ENCODE measurements at regions not wholly inside any gene's neighbourhood (a gene's known extent, or its start where the extent isn't known, plus 50 kb on each side); places are given as distances from the start of the nearest gene placed in this dataset.
A peak's percentile ranks its signal among the peaks of the same experiment; 100 is the strongest.

DNA sequence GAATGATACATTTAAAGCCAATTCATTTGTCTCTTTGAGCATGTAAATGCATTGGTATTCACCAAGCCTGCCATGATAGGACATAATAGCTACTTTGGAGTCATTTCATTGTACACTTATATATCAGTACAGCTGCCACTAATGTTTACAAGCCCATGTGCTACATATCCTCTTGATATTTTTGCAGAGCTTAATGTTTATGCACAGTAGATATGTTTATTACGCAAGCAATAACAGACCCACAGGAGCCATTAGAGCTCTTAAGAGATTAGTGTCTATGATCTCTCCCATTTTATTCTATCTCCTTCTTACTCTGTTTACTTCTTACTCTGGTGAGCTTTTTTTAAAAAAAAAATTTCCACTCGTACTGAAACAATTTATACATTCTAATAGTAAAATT is 1132.1 kb upstream of the ZEB2 start:
- no peaks in the 10 kb centered on the region for H3K36me3 ChIP-seq (replicated peaks; ENCODE audit: control insufficient read depth, insufficient read depth, low read length)
- DNase-seq: no peak
- no peak overlapping the region for H3K4me3 ChIP-seq (ENCODE audit: insufficient read depth, low read depth, low read length)
- no peaks in the 10 kb centered on the region for H3K27me3 ChIP-seq (ENCODE audit: control insufficient read depth, insufficient read depth, low read length)

DNA sequence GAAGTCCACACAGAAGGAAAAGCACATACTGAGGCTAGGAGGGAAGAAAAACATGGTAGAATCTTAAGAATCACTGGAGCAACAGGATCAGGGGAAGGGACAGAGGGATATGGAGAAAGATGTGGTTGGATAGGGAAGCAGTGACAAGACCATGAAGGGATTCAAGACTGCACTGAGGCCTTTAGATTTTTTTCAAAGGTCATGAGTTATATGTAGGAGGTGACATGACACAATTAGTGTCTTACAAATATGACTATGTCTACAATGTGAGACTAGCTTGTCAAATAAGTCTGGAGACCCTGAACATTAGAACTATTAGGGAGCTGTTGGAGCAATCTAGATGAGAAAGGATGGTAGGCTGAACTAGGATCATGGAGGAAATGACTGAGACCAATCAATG is 1130.3 kb upstream of the ZEB2 start:
- Histone ChIP-seq H3K4me3 (ENCODE audit: insufficient read depth, low read depth, low read length) (no peak overlapping the region), H3K27me3 (ENCODE audit: control insufficient read depth, insufficient read depth, low read length) (no peaks in the 10 kb centered on the region), H3K36me3 (replicated peaks; ENCODE audit: control insufficient read depth, insufficient read depth, low read length) (no peaks in the 10 kb centered on the region)
- no peak for DNase-seq

DNA sequence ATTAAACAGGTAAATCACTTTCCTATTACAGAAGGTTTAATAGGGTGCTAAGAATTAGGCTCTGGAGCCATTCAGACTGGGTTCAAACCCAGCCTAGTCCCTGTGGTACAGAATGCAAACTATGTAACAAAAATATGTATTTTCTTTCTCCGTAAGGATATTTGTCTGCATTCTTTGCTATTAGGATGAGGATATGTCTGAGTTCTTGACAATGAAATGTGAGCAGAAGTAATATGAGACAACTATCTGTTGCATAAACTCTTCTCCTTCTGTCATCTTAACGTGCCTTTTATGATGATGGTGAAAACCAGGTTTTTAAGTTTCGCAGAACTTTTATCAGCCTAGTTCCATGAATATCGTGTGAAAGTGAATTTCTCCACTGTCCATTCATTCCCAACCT is 1129.1 kb upstream of the ZEB2 start:
- H3K27me3 ChIP-seq (ENCODE audit: control insufficient read depth, insufficient read depth, low read length): no peaks in the 10 kb centered on the region
- DNase-seq: no peak
- H3K4me3 ChIP-seq (ENCODE audit: insufficient read depth, low read depth, low read length): no peak overlapping the region
- H3K36me3 ChIP-seq (replicated peaks; ENCODE audit: control insufficient read depth, insufficient read depth, low read length): no peaks in the 10 kb centered on the region

DNA sequence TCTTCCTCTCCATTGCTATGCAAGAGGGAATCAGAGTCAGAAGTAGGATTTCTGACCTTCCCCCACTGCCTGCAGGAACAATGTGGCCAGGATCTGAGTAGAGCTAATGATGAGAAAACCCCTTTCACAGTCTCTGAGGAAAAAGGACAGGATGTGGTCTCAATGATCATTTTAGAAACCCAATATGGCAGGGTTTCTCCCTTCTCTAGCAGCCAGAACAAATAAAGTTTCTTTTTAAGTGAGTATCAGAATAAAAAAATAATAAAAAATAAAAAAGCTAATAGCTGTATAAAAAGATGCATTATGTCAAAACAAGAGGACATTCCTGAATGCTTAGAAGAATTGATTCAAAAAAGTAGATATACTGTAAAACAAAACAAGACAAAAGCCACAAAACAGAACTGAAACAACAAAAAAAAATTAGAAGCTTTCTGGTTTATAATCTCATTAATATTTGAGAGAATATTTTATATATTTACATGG is 1124.9 kb upstream of the ZEB2 start:
- DNase-seq: peak; percentile 1
- Histone ChIP-seq H3K27me3 (ENCODE audit: control insufficient read depth, insufficient read depth, low read length) (no peaks in the 10 kb centered on the region), H3K36me3 (replicated peaks; ENCODE audit: control insufficient read depth, insufficient read depth, low read length) (no peaks in the 10 kb centered on the region)

DNA sequence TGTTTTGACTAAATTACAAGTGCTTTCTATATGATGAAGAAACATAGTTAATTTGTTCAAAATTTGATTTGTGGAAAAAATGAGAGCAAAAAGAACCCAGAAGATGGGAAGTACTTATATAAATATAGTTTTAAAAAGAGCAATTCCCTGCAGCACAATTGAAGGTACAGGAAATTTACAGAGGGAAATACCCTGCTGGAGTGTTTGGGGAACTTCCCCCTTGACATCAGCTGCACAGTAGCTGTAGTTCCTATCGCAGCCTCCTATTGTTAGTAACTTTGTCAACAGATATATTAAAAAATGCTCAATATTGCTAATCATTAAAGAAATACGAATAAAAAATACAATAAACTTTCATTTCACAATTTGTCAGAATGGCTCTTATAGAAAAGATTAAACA is 1118.8 kb upstream of the ZEB2 start:
- Histone ChIP-seq H3K36me3 (replicated peaks; ENCODE audit: control insufficient read depth, insufficient read depth, low read length) (no peaks in the 10 kb centered on the region), H3K4me3 (ENCODE audit: insufficient read depth, low read depth, low read length) (no peak overlapping the region), H3K27me3 (ENCODE audit: control insufficient read depth, insufficient read depth, low read length) (no peaks in the 10 kb centered on the region)
- no peak for DNase-seq

More for the DNA sequence above, 1124.9 kb upstream of the ZEB2 start:
- H3K4me3 ChIP-seq (ENCODE audit: insufficient read depth, low read depth, low read length): no peak overlapping the region

DNA sequence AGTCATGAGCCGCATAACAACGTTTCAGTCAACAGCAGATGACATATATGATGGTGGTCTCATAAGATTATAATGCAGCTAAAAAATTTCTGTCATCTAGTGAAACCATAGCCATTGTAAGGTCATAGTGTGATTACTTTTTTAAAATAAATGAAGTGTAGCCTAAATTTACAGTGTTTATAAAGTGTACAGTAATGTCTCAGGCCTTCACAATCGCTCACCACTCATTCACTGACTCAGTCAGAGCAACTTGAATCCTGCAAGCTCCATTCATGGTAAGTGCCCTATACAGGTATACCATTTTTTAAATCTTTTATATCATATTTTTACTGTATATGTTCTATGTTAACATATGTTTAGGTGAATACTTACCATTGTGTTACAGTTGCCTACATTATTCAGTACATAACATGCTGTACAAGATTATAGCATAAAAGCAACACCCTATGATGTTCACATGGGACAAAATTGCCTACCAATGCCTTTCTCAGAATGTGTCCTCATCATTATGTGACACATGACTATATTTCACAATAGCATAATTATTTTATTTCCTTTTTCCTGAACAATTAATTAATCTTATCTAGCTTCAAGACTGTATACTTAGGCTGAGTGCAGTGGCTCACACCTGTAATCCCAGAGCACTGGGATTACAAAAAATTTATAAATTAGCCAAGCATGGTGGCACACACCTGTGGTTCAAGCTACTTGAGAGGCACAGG is 1115.9 kb upstream of the ZEB2 start:
- Histone ChIP-seq H3K4me3 (ENCODE audit: insufficient read depth, low read depth, low read length) (no peak overlapping the region), H3K36me3 (replicated peaks; ENCODE audit: control insufficient read depth, insufficient read depth, low read length) (no peaks in the 10 kb centered on the region), H3K27me3 (ENCODE audit: control insufficient read depth, insufficient read depth, low read length) (no peaks in the 10 kb centered on the region)
- no peak for DNase-seq

DNA sequence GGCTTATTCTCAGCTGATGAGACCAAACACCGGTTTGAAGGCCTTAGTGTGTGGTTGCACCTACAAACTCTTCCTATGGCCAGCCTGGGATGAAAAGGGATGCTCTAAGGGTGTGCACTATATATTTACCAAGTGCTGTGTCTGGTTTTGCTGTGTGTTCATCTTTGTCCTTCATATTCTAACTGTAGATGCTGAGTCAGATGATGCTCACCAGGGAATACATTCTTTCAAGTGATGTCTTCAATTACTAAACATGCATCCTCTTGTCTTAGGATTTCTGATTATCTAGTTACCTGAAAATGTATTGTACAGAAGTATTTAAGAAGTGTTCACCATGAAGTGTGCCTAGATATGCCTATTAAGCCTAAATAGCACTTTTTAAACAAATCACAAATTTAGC is 1111.6 kb upstream of the ZEB2 start:
- Histone ChIP-seq H3K36me3 (replicated peaks; ENCODE audit: control insufficient read depth, insufficient read depth, low read length) (no peaks in the 10 kb centered on the region), H3K27me3 (ENCODE audit: control insufficient read depth, insufficient read depth, low read length) (no peaks in the 10 kb centered on the region), H3K4me3 (ENCODE audit: insufficient read depth, low read depth, low read length) (no peak overlapping the region)
- DNase-seq: no peak

DNA sequence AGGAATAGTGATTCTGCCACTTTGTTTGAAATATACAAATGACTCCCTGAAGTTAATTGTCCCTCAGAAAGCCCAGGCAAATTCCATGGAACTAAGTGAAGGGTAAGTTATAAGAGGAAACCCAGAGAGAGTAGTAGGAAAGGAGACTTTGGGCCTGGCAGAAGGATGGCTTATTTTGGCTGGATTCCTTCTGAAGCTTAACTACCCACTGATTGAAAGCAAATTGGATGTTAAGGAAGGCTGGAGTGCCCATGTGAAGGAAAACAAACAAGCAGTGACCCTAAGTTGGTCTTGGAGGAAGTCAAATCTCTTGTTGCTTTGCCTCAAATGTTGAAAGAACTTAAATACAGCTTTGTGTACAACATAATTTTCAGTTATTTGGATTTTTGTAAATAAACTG is 1106.4 kb upstream of the ZEB2 start:
- H3K36me3 ChIP-seq (replicated peaks; ENCODE audit: control insufficient read depth, insufficient read depth, low read length): no peaks in the 10 kb centered on the region
- no peak for DNase-seq
- no peak overlapping the region for H3K4me3 ChIP-seq (ENCODE audit: insufficient read depth, low read depth, low read length)
- no peaks in the 10 kb centered on the region for H3K27me3 ChIP-seq (ENCODE audit: control insufficient read depth, insufficient read depth, low read length)

DNA sequence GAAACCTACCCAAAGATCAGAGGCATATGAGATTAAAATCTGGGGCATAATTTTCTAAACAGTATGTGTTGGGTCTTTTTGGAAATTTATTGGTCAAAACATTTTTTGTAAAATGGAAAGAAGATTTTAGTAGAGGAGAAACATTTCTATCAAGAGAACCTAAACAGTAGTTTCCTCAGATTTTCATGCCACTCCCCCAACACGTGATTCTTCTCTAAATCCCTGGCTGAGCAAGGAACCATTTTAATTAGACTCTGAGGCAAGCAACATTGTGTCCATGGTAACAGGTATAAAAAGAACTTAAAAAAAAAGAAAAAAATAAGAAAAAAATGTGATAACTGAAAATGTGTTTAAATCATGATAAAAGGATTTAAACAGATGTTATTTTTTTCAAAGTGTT is 1105.2 kb upstream of the ZEB2 start:
- Histone ChIP-seq H3K4me3 (ENCODE audit: insufficient read depth, low read depth, low read length) (no peak overlapping the region), H3K27me3 (ENCODE audit: control insufficient read depth, insufficient read depth, low read length) (no peaks in the 10 kb centered on the region), H3K36me3 (replicated peaks; ENCODE audit: control insufficient read depth, insufficient read depth, low read length) (no peaks in the 10 kb centered on the region)
- no peak for DNase-seq

DNA sequence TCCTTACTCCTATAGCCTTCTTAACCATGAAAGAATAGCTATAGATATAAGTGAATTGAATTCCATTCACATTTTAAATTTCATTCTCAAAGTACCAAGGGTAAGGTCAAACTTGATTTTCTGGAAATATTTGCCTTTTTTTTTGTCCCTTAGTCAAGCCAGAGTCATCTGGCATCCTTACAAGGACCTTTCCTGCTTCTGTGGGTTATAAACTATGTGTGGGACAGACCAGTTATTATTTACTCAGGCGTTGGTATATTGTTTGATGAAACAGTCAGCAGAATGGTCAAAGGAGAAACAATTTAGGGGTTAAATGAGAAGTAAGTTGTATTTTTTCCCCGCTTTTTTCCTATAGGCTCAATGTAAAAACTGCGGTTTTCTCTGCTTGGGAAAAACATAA is 1103.2 kb upstream of the ZEB2 start:
- no peaks in the 10 kb centered on the region for H3K27me3 ChIP-seq (ENCODE audit: control insufficient read depth, insufficient read depth, low read length)
- no peak for DNase-seq
- H3K4me3 ChIP-seq (ENCODE audit: insufficient read depth, low read depth, low read length): no peak overlapping the region
- H3K36me3 ChIP-seq (replicated peaks; ENCODE audit: control insufficient read depth, insufficient read depth, low read length): no peaks in the 10 kb centered on the region

DNA sequence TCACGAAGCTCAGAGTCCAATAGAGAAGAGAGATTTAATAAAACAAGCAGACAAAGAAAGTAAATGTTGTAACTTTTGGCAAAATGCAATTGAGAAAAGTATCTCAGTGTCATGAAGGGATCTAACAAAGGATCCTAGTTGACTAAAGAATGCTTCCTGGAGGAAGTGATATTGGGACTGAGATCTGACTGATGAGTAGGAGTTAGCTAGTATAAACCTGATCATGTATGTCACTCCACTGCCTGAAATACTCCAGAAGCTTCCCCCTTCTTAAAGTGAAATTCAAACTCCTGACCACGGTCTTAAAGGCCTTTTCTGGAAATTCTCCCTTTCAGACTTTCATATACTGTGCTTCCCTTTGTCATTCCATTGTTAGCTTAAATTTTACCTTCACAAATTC is 1102.4 kb upstream of the ZEB2 start:
- Histone ChIP-seq H3K36me3 (replicated peaks; ENCODE audit: control insufficient read depth, insufficient read depth, low read length) (no peaks in the 10 kb centered on the region), H3K27me3 (ENCODE audit: control insufficient read depth, insufficient read depth, low read length) (no peaks in the 10 kb centered on the region), H3K4me3 (ENCODE audit: insufficient read depth, low read depth, low read length) (no peak overlapping the region)
- DNase-seq: no peak

DNA sequence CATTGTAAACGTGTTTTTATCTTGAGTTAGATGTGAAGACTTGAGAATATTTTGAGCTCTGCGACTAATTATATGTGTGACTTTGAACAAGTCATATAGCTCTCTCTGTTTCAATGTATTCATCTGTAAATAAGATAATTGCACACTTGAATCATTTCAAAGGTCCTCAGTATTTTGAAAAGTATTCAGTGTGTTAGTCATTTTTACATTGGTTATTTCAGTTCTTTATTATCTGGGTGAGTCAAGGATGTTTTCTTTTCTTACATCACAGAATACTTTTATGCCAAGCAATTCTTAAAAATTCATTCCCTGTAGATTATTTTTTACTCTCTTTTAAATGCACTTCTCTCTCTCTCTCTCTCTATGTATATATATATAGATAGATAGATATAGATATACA is 1098.0 kb upstream of the ZEB2 start:
- H3K4me3 ChIP-seq (ENCODE audit: insufficient read depth, low read depth, low read length): no peak overlapping the region
- H3K36me3 ChIP-seq (replicated peaks; ENCODE audit: control insufficient read depth, insufficient read depth, low read length): no peaks in the 10 kb centered on the region
- no peaks in the 10 kb centered on the region for H3K27me3 ChIP-seq (ENCODE audit: control insufficient read depth, insufficient read depth, low read length)
- no peak for DNase-seq

DNA sequence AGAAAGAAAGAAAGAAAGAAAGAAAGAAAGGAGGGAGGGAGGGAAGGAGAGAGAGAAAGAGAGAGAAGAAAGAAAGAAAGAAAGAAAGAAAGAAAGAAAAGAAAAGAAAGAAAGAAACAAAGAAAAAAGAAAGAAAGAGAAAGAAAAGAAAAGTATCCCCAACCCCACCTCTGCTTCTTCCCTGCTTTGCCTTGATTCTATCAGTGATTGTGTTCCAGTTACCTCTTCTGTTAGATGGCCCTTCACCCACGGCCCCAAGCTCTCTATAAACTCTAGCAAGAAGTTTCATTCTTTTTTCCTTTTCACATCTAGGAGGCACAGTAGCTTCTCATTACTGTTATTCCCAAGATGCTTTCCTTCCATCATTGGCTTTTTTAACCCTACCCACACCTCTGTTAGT is 1097.5 kb upstream of the ZEB2 start:
- Histone ChIP-seq H3K36me3 (replicated peaks; ENCODE audit: control insufficient read depth, insufficient read depth, low read length) (no peaks in the 10 kb centered on the region), H3K4me3 (ENCODE audit: insufficient read depth, low read depth, low read length) (no peak overlapping the region), H3K27me3 (ENCODE audit: control insufficient read depth, insufficient read depth, low read length) (no peaks in the 10 kb centered on the region)
- DNase-seq: no peak

DNA sequence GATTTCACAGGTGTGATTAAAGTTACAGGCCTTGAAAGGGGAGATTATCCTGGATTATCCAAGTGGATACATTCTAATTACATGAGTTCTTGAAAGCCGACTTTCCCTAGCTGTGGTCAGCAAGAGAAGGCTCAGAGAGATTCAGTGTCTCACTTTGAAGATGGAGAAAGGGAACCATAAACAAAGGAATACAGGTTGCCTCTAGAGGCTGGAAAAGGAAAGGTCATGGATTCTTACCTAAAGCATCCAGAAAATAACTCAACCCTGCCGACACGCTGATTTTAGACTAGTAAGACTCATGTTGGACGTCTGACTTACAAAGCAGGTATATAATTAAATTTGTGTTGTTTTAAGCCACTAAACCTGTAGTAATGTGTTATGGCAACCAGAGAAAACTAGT is 1095.7 kb upstream of the ZEB2 start:
- no peak for DNase-seq
- no peaks in the 10 kb centered on the region for H3K36me3 ChIP-seq (replicated peaks; ENCODE audit: control insufficient read depth, insufficient read depth, low read length)
- no peaks in the 10 kb centered on the region for H3K27me3 ChIP-seq (ENCODE audit: control insufficient read depth, insufficient read depth, low read length)
- no peak overlapping the region for H3K4me3 ChIP-seq (ENCODE audit: insufficient read depth, low read depth, low read length)

DNA sequence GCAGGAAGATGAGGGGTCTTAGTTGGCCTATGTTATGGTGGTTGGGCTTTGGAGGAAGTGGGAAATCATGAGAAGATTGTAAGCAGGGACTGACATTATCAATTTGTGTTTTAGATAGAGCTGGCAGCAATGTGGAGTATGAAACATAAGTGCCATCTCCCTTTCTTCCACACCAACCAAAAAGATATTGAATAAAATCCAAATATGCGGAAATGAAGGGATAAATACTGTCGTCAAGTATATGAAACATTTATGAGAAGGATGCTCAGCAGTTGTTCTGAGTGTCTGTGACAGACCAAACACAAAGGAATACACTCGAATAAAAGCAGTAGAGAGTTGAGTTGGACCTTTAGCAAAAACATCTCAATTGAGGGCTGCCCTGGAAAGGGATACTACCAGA is 1090.0 kb upstream of the ZEB2 start:
- no peak for DNase-seq
- Histone ChIP-seq H3K27me3 (ENCODE audit: control insufficient read depth, insufficient read depth, low read length) (no peaks in the 10 kb centered on the region), H3K36me3 (replicated peaks; ENCODE audit: control insufficient read depth, insufficient read depth, low read length) (no peaks in the 10 kb centered on the region), H3K4me3 (ENCODE audit: insufficient read depth, low read depth, low read length) (no peak overlapping the region)

DNA sequence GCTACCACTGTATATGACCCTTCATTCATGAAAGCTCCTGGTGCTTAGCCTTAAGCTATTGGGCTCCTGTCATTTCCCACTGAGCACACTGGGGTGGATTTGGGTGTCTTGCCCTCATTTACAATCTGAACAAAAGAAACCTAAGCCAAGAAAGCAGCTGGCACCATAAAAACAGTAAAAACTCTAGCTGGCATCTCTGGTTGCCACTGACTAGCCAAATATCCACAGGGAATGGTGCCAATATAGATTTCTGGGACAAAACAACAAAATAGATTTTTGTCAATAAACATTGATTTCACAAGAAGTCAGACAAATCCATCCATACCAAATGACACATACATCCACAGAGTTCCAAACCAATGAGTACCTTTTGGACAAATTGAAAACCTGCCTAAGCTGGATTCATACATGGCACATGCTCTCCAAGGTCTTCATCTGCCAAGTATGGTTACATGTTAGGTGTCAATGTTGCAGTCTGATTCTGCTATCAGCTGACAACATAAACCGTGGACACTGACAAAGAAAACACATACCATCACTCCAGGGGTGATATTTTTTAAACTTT is 1081.5 kb upstream of the ZEB2 start:
- DNase-seq: no peak
- no peaks in the 10 kb centered on the region for H3K27me3 ChIP-seq (ENCODE audit: control insufficient read depth, insufficient read depth, low read length)
- no peak overlapping the region for H3K4me3 ChIP-seq (ENCODE audit: insufficient read depth, low read depth, low read length)
- H3K36me3 ChIP-seq (replicated peaks; ENCODE audit: control insufficient read depth, insufficient read depth, low read length): no peaks in the 10 kb centered on the region

All from H7 (cell line).